ENCODE measurements at regions not wholly inside any gene's neighbourhood (a gene's known extent, or its start where the extent isn't known, plus 50 kb on each side); places are given as distances from the start of the nearest gene placed in this dataset.

DNA sequence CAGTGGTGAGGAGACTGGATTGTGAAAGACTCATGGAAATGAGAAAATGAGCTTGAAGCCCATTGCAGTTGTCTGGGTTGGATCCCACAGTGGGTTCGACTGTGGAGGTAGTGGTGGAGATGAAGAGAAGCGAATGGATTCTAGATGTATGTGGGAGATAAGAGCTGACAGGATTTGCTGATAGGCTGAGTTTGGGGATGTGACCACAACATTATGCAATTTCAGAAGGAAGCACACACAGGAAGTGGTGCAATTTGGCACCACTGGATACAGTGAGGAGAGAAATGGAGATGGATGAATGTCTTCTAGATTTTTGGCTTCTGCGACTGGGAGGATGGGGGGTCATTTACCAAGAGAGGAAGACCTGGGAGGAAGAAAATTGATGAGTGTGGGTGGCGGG is 64.4 kb upstream of the MAFB start:
- Mint-ChIP-seq H3K27me3 (peaks cover 7% of the 10 kb centered on the region), H3K9me3 (ENCODE audit: low read depth) (no peaks in the 10 kb centered on the region), H3K4me1 (ENCODE audit: low read depth) (no peaks in the 10 kb centered on the region), H3K4me3 (ENCODE audit: low read depth) (no peak overlapping the region), H3K27ac (no peak overlapping the region), H3K36me3 (ENCODE audit: insufficient read depth) (no peaks in the 10 kb centered on the region)
- TF ChIP-seq, protein P1, sequence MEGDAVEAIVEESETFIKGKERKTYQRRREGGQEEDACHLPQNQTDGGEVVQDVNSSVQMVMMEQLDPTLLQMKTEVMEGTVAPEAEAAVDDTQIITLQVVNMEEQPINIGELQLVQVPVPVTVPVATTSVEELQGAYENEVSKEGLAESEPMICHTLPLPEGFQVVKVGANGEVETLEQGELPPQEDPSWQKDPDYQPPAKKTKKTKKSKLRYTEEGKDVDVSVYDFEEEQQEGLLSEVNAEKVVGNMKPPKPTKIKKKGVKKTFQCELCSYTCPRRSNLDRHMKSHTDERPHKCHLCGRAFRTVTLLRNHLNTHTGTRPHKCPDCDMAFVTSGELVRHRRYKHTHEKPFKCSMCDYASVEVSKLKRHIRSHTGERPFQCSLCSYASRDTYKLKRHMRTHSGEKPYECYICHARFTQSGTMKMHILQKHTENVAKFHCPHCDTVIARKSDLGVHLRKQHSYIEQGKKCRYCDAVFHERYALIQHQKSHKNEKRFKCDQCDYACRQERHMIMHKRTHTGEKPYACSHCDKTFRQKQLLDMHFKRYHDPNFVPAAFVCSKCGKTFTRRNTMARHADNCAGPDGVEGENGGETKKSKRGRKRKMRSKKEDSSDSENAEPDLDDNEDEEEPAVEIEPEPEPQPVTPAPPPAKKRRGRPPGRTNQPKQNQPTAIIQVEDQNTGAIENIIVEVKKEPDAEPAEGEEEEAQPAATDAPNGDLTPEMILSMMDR (IDR thresholded peaks at IDR 0.05; ENCODE audit: unreplicated experiment), result no peak
- no peak for DNase-seq (ENCODE audit: low spot score, unreplicated experiment)

DNA sequence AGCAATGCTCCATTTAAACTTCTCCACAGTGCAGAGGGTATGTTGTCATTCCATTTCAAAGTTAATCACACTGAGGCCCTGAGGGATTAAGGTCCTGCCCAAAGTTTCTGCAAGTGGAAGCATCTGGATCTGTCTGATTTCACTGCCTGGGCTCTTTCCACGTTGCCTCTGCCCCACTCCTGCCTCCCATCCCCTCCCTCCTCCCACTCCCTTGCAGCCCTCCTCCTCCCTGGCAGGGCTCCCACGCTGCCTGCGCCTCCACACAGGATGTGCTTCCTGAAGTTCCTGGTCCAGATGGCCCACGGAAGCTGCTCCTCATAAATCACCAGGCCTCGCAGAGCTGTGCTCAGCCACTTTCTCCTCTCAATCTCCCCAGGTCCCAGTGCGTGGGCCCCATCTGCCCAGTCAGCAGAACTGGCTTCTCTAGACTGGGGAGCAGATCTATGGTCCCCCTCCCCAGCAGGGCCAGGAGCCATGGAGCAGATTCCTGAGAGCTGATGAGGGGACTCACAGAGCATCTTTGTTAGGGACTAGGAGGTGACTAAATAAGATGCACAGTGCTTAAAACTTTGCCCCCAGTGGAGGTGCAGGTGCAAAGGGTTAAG is 65.4 kb upstream of the MAFB start:
- no peaks in the 10 kb centered on the region for H3K4me1 Mint-ChIP-seq (ENCODE audit: low read depth)
- DNase-seq (ENCODE audit: low spot score, unreplicated experiment), result no peak
- no peak overlapping the region for H3K4me3 Mint-ChIP-seq (ENCODE audit: low read depth)
- H3K27me3 Mint-ChIP-seq, result peaks cover 8% of the 10 kb centered on the region
- no peaks in the 10 kb centered on the region for H3K36me3 Mint-ChIP-seq (ENCODE audit: insufficient read depth)
- TF ChIP-seq, protein P1 (IDR thresholded peaks at IDR 0.05; ENCODE audit: unreplicated experiment), result no peak
- no peaks in the 10 kb centered on the region for H3K9me3 Mint-ChIP-seq (ENCODE audit: low read depth)
- no peak overlapping the region for H3K27ac Mint-ChIP-seq

DNA sequence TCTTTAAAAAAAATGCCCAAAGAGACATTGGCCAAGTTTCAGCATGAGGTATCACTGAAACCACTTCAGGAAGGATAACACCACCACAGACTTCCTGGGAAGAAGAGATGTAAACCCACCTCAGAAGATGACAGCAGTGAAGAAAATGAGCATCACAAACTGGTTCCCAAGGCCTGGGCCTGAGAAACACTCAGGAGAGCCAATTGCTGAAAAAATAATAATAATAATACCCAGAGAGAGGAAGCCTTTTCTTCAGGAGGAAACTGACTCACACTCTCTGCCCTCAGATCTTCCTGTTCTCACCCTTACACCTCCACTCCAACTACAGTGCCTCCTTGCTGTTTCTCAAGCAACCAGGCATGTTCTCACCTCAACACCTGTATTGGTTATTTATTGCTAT is 68.1 kb upstream of the MAFB start:
- H3K36me3 Mint-ChIP-seq (ENCODE audit: insufficient read depth), result no peaks in the 10 kb centered on the region
- DNase-seq (ENCODE audit: low spot score, unreplicated experiment), result no peak

DNA sequence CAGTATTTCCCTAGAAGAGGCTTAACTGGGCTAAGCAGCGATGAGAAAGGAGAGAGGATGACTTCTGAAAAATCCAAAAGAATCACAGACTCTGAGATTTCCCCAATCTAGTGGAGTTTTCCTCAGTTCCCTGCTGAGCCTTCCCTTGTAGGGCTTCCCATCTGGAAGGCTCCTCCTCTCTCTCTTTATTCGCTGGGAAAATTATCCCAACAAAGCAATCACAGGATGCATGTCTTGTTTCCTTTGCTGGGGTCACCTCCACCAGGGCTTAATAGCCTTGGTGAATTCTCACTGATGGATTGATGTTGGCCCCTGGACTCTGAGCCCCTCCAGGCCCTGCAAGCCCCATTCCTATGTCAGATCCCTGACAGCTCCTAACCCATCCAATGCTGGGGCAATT is 69.8 kb upstream of the MAFB start:
- H3K4me3 Mint-ChIP-seq (ENCODE audit: low read depth), result no peak overlapping the region
- TF ChIP-seq, protein P1 (IDR thresholded peaks at IDR 0.05; ENCODE audit: unreplicated experiment), result no peak
- no peak for DNase-seq (ENCODE audit: low spot score, unreplicated experiment)
- H3K27ac Mint-ChIP-seq, result no peak overlapping the region
- peaks cover 3% of the 10 kb centered on the region for H3K27me3 Mint-ChIP-seq
- H3K9me3 Mint-ChIP-seq (ENCODE audit: low read depth), result no peaks in the 10 kb centered on the region
- no peaks in the 10 kb centered on the region for H3K36me3 Mint-ChIP-seq (ENCODE audit: insufficient read depth)
- H3K4me1 Mint-ChIP-seq (ENCODE audit: low read depth), result no peaks in the 10 kb centered on the region

More for the DNA sequence above, 68.1 kb upstream of the MAFB start:
- H3K4me1 Mint-ChIP-seq (ENCODE audit: low read depth), result no peaks in the 10 kb centered on the region
- peaks cover 7% of the 10 kb centered on the region for H3K27me3 Mint-ChIP-seq
- H3K9me3 Mint-ChIP-seq (ENCODE audit: low read depth), result no peaks in the 10 kb centered on the region
- no peak overlapping the region for H3K27ac Mint-ChIP-seq
- TF ChIP-seq, protein P1 (IDR thresholded peaks at IDR 0.05; ENCODE audit: unreplicated experiment), result no peak
- H3K4me3 Mint-ChIP-seq (ENCODE audit: low read depth), result no peak overlapping the region

DNA sequence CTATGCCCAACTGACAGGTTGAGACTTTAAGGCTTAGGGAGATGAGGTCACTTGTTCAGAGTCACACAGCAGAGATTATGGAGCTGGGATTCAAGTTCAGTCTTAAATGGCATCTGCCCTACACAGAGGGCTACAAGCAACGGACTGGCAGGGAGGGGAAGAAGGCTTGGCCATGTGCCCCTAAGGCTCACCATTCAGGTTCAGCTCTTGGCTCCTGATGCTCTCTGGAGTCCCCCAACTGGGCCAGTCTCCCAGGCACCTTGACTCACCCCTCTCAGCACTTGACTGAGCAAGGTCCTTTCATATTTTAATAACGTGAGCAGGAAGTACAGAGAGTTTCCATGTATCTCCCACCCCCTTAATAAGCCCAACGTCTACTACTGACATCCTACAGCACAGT is 71.4 kb upstream of the MAFB start:
- H3K4me1 Mint-ChIP-seq (ENCODE audit: low read depth), result no peaks in the 10 kb centered on the region
- no peak overlapping the region for H3K27ac Mint-ChIP-seq
- no peaks in the 10 kb centered on the region for H3K36me3 Mint-ChIP-seq (ENCODE audit: insufficient read depth)
- H3K4me3 Mint-ChIP-seq (ENCODE audit: low read depth), result no peak overlapping the region
- no peak for DNase-seq (ENCODE audit: low spot score, unreplicated experiment)
- TF ChIP-seq, protein P1 (IDR thresholded peaks at IDR 0.05; ENCODE audit: unreplicated experiment), result no peak
- H3K9me3 Mint-ChIP-seq (ENCODE audit: low read depth), result no peaks in the 10 kb centered on the region
- H3K27me3 Mint-ChIP-seq, result peaks cover 5% of the 10 kb centered on the region
